SW 1271 (cell line): ENCODE measurements at regions not wholly inside any gene's neighbourhood (a gene's known extent, or its start where the extent isn't known, plus 50 kb on each side); places are given as distances from the start of the nearest gene placed in this dataset.
A peak's percentile ranks its signal among the peaks of the same experiment; 100 is the strongest.

Experiments
- DNase-seq, 2 experiments: peaks; one replicate each; lab custom pipeline; 2025; lab: John Stamatoyannopoulos, UW

DNA sequence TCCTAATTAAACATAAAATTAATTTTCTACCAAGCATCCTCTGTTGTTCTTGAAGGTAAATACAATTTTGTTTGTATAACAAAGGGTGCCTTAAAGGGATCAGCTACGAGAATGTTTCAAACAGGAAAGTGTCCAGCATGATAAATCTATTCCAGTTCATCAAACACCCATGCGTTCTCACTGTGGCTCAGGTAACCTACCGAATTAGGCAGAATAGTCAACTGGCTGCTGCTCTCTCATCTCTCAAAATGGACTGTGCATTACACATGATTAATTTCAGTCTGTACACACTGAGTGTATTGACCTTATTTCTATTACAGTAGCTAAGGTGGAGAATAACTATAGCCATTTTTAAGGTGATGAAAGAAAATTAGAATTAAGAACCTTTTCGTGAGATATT lies 127.5 kb upstream of the RMST start:
- DNase-seq, result no peak

DNA sequence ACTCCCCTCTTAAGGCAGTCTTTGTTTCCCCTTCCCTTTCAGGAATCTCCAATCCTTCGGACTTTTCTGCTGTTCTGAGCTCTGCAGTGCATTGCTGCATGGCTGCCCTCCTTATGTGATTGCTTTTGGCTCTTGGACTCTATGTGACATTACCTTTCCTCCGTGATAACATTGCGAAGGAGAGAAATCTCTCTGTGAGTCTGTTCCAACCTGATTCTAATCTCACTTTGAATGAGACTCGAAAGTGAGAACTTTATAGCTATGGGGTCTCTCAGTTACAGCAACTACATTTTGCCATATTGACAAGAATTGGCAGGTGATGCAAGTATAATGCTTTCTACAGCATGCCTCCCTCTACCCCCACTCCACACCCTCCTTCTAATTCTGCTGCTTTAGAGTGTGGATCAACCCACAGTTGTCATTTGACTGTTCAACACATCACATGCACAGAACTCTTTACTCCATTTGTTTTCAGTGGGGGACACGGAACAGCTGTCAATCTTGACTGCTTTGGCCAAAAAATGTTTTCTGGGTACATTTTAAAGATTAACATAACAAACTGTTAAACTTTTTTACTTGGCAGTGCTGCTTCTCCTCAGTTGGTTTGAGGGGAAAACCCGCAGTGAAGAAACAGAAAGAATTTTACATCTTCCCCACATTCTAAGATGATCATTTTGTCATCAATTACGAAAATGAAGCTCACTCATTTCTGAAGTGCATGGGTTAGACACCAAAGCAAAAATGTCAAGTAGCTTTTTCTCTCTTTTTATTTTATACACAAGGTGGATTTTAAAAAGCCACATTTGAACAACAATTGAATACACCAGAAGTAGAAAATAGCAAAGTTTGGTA lies 125.5 kb upstream of the RMST start:
- no peak for DNase-seq

DNA sequence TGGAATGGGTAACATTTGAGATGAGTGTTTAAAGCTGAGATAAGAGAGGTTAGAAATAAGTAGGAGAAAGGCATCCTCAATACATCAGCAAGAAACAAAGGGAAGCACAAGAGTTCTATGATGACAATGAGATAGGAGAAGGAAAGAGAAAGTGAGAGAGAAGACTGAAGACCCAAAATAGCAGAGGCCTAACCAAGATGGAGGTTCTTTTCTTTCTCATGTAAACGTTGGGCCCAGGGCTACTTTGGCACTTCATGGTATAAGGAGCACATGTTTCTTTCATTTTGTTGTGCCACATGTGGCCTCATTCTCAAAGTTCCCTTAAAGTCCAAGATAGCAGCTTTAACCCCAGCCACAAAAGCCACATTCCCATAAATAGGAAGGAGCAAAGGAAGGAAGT lies 120.5 kb upstream of the RMST start:
- DNase-seq, result no peak

DNA sequence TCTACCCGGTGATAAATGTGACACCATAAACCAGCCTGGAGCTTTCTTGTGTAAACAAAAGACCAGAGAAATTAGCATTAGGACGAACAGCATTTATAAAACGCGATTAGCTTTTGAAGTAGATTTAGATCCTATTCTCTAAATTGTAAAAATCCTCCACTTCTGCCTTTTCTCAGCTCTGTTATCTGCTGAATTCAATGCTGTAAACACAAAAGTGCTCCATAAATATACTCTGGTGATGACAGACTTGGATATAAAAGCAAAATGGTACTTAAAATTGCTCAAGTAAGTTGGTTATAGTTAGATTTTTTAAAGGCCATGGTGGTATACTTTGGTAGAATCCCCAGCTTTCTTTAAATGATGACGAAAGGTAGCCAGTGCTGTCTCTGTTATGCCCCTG lies 114.6 kb upstream of the RMST start:
- DNase-seq, result no peak

DNA sequence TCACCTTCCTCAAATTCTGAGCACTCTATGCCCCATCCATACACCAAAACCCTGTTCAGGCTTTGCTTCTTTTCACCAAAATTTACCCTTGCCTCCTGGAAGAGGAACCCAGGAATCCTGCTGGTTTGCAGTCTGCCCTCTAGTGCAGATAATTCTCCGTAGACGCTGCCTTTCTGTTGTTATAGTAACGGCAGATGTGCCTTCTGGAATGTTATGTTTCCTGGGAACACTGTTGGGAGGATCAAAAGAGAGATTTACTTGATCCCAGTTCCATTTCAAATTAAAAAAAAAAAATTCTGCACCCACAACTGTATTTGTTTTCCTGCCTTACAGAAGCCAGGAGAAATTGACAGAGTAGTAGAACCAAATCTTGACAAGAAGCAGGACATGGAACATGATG lies 104.2 kb upstream of the RMST start:
- no peak for DNase-seq

DNA sequence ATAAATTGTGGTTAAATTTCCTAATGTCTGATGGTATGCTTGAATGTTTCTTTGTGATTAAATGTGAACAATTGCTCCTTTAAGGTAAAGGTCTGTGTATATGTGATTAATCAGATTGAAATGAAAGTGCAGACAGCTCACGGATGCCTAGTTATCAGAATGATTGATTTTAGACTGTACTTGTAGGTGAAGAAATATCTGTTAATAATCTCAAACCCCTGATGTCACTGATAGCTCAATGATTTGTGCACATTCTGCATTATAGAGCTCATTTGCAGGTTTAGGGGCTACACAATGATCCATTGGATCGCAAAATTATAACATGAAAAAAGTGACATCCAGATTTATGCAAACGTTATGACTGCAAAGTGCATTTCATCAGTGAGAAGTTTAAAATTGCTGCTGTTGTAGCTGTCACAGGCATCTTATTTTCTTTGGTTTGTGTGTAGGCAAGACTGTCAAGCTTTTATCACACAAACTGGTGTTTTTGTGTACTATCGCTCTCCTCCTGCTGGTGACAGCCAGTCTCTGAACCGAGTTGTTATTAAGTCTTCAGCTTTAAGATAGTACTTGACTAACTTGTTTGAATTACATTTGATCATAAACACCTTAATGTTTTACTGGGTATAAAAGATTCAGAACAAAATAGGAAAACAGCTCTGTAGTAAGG lies 103.4 kb upstream of the RMST start:
- DNase-seq, result no peak

DNA sequence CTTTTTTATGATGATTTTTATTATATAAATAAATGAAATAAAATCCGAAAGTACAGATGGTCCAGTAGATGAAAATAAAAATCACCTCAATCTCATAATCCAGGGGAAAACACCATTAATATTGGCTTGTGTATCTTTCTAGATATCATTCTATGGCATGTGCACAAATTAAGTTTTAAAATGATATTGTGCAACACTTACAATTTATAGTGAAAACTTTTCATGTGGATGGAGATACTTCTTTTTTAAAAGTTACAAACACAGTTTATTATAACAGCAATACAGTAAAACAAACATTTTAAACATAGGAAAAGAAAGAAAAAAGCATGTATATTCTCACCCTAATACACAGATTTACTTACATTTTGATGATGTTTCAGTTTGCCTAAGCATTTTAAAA lies 98.9 kb upstream of the RMST start:
- no peak for DNase-seq

DNA sequence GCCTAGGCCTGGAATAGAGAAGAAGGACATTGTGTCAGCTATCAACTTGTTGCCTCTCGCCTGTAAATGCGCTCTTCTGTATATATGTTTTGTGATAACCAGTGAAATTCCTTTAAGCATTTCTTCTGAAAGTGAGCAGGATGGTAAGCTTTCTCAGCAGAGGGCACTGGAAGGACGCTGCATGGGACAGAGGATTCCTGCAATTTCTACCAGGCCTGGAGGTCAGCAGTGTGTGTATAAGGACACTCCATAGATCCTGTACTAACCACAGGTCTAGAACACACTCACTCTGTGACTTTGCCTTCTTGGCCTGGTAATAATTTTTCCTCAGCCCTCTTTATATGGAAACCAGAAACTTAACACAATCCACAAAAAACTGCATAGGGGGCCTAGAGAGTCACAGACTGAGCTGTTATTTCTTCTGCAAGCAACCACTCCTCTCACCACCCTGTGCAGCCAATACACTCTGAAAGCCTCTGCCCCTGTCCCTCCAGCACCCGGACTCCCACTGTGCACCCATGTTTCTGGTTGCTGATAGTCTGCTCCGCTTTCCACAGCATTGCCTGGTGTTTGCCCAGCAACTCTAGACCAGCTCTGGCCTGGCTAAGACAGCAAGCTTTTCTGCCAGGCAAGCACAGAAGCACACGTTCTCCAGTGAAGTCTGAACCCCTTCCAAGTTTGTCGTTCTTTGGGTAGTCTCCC lies 94.0 kb upstream of the RMST start:
- no peak for DNase-seq

DNA sequence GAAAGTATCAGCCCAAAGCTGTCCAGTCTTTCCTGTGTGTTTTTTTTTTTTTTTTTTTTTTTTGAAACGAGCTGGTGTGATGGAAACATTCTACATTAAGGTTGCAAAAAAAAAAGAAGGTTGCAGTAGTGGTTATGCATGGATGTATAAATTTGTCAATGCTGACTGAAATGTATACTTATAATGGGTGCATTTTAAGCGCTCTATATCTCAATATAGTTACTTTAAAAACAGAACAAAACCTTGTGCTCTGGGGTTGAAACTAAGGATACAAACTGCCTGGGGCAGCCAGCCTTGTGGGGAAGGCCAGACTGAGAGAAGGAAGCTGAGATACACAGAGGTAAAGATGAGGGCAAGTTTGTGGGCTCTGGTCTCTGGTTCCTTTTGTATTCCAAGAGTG lies 87.3 kb upstream of the RMST start:
- no peak for DNase-seq

DNA sequence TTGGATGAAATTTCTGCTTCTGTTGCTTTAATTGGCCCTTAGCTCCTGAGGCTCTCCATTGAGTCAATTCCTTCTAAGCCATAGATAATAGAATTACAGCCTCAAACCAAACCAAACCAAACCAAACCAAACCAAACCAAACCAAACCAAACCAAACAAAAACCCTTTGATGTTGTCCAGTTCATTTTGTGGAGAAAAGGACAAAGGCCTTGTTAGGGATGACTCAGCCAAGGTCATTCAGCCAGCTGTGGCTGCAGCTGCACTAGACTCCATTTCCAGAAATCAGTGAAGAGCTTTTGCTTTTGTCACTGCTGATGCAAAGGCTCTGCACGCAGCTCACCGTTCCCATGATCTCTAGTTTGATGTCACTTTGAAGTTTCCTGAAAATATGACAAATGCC lies 82.2 kb upstream of the RMST start:
- no peak for DNase-seq

DNA sequence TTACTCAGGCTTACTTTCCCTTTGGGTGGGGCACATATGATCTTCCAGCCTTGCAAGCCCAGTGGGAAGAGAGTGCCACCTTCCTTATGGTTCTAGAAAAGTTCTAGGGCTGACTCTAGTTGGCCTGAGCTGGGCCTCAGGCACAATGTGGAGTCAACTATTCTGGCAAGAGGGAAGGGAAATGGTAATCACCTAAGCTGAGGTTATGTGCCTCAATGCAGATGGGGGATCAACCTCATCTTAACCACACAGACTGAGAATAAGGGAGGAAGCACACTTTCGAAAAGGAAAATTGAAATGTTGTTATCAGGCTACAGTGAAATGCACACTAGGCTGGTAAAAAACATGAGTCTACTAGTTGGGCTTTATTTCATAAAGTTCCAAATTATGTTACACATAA lies 77.5 kb upstream of the RMST start:
- no peak for DNase-seq

DNA sequence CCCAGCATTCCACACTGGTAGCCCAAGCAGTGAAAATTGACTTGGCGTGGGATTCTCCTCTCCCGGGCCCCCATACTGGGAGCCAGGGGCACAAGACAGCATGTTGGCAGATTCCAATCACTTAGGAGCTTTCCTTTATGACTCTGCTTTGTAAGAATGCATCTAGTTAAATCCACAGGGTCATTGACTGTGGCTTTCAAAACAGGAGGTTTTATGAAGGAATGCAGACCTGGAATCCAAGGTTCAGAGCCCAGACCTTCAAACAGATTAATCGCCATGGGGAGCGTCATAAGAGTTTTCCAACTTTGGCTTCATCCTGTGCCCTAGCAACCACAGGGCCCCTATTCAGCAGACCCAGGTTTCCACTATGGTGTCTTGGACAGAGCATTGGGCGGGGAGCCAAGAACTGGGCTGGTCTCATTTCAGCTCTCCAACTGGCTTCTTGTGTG lies 76.4 kb upstream of the RMST start:
- DNase-seq, result no peak

DNA sequence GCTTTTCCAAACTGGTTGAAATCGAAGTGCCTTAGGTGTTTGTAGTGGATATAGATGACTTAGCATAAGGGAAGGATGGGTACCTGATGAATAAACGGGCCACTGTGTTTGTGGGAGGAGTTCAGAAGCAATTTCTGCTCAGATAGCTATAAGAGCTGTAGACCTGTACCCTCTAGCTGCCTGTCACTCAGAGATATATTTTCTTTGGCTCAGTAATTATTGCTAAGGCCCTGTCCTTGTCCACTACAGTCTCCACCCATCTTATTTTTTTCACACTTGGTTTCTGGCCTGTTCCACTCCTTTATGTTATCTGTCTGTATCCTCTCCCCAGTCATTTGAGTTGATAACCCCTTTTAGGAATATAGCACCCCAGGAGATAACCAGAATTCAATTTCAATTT lies 74.8 kb upstream of the RMST start:
- no peak for DNase-seq

DNA sequence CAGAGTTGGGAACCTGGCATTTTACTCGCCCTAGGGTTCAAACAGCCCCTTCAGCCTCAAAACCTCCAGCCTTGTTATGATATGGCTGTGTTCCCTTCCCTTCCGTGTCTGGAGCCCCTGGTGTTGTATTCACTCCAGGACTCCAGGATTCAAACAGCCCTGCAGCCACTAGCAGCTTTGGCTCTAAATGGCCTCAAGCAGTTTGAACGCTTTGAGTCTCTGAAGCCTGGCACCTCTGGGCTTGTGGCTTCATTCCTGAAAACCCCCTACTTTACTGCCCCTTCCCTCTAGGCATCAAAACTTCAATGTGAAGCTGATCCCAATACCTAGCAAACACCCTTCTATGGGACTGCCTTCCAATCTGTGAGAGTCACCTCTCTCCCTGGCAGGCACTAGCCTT lies 67.9 kb upstream of the RMST start:
- DNase-seq, result no peak

DNA sequence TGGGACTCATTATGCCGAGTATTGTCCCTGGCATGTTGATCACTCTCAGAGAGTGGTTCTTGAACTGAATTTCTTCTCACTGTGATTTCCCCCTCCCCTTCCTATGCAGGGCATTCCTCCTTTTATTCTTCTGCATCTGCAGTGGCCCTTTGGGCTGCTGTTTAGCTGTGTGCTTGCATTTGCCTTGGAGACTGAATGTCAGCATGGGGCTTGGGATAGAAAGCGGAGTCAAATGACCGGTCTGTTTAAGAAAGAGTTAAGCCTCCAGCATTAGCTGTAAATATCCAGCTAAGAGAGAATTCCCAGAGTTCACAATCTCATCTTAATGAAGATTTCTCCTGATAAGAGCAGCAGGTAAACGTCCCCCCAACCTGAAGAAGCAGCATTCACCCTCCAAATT lies 65.6 kb upstream of the RMST start:
- DNase-seq, result no peak

DNA sequence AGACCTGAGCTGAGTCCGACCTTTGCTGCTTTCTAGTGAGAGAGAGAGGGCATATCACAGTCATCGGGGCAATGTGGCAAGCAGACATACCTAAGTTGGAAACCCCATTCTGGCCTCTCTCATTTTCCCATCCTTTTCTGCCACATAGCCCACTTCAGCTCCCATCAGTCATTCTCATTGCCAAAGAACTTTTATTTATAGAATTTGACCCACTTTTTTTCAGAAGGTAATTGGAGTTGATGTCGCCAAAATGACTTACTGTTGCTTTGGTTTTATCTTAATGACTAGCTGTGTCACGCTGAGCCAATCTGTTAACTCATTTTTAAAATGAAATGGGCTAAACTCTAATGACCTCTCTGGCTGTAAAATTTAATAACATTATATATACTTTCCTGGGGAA lies 63.9 kb upstream of the RMST start:
- no peak for DNase-seq

DNA sequence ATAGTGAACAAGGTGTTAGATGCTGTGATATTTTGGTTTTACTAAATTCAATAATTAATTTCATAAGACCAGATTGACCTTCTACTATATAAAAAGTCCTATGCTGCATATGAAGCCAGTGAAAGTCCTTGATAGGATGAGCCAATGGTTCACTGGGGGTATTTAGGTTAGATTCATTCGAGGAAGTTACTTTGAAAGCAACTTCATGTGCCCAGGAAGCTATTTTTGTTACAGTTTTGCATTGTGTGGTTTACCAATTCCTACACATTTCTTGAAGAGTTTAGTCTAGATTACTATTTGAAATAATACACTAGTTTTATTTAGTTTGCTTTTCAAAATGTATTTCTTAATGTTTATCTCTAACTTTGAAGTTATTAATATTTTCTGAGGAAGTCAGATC lies 58.5 kb upstream of the RMST start:
- DNase-seq, result no peak

DNA sequence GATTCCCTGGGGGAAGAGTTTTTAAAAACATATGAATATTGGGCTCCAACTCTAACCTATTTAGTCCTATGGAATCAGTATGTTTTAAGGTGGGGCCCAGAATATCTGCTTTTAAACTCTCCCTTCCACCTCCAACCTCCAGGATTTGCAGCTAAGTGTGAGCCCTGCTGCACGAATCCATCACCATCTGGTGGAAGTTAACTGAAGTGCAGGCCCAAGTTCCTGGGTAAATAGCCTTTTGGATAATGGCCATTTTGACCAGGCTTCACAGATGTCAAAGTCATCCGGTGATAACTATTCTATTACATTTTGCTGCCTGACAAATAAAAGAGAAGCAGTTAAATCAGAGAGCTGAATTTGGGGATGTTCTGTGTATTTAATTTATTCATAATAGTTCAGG lies 58.1 kb upstream of the RMST start:
- peak in 1 of 2 experiments; percentile 28 for DNase-seq

DNA sequence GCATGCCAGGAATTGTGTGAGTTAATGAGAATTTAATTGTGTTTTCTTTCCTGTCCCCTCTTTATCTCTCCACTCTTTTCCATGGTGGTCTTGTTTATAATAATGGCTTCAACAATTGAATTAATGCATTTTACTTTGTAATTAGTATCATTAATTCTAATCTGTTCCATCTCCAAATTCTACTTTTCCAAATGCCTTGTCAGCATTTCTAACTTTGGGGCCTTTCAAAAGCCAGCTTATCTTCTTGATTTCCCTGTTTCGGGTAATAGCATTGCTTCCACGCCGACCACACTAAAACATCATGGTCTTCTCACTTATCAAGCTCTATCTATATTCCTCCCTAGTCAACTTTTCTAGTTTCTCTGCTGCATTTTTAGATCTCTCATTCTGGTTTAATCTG lies 54.2 kb upstream of the RMST start:
- no peak for DNase-seq

DNA sequence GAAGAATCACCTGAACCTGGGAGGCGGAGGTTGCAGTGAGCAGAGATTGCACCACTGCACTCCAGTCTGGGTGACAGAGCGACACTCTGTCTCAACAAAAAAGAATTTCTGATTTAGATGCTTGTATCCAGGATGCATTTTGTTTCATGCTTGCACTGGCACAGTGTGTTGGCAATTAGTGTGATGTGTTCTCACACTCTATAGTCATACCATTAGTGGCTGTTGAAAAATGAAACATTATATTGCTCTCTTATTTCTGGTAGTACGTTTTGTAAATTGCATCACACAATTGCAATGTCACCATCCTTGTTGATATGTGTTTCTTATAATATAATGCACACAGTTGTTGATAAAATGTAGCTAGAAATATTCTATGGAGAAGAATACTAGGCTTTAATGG lies 51.3 kb upstream of the RMST start:
- no peak for DNase-seq
